IPS DF 4.7 (cell line): ENCODE measurements at regions not wholly inside any gene's neighbourhood (a gene's known extent, or its start where the extent isn't known, plus 50 kb on each side); places are given as distances from the start of the nearest gene placed in this dataset.
"Not testable (repeated sequence)": the region's sequence is repeated elsewhere in the genome, so short reads cannot be mapped to it uniquely, and the experiment has no call there.

ENCODE experiments used
- DNase-seq: peaks from one replicate; pipeline ENCODE4 v3.0.0-alpha.2; 2013; ENCODE audit warnings: low spot score; ENCODE audit errors: extremely low read depth

- DNase-seq = no peak
These were observed 161.8 kb upstream of the NECTIN3 start for GRCh38 chr3:110909839-110910238.

DNA sequence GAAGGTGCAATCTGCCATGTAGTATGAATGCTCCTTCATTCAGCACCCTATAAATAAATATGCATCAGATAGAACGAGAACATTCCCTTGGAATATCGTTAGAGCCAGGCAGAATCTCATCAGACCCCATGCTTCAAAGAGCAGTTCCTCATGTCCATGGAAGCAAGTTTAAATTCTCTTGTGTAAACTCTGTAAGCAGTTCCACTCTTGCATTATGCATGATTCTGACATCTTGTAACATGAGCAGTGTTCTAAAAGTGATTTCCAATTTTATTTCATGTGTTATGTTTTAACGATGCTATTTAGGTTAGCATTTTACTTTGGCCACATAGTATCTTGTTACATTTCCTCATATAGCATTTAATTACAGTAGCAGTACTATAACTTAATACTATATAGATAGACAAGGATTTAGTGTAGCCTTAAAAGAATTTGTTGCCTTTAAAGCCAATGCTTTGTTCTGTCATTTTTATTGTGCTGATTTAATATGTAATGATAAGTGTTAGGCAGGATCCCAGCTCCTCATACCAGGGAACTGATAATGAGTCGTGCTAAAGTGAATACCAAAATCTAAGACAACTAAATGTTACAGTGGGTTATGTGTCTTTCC lies 161.2 kb upstream of the NECTIN3 start:
- no peak for DNase-seq

- DNase-seq = no peak
These were observed 152.7 kb upstream of the NECTIN3 start for GRCh38 chr3:110918963-110919362.

GRCh38 chr3:110925798-110926197 lies 145.8 kb upstream of the NECTIN3 start:
- DNase-seq = no peak

DNA sequence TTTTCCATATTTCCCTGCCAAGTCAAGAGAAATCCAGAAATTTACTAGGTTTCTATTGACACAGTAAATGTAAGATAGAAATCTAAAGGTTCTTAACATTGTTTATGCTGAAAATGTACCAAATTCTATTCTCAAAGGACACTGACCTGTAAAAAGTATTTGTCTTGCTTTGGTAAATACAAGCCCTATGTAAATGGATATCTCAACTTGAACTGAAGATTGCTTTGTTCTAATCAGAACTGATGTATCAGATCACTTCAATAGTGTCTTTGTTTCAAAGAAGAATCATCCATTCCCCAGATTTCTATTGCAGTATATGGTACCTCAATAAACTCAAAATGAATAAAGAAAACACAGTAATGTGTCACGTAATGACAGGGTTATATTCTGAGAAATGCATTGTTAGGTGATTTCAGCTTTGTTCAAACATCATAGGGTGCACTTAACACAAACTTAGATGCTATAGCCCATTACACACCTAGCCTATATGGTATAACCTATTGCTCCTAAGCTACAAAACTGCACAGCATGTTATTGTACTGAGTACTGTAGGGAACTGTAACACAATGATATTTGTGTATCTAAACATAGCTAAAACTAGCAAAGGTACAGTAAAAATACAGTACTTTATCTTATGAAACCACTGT lies 143.5 kb upstream of the NECTIN3 start:
- no peak for DNase-seq

GRCh38 chr3:110929816-110930215 lies 141.8 kb upstream of the NECTIN3 start:
- no peak for DNase-seq

GRCh38 chr3:110932567-110932966 lies 139.0 kb upstream of the NECTIN3 start:
- no peak for DNase-seq

DNA sequence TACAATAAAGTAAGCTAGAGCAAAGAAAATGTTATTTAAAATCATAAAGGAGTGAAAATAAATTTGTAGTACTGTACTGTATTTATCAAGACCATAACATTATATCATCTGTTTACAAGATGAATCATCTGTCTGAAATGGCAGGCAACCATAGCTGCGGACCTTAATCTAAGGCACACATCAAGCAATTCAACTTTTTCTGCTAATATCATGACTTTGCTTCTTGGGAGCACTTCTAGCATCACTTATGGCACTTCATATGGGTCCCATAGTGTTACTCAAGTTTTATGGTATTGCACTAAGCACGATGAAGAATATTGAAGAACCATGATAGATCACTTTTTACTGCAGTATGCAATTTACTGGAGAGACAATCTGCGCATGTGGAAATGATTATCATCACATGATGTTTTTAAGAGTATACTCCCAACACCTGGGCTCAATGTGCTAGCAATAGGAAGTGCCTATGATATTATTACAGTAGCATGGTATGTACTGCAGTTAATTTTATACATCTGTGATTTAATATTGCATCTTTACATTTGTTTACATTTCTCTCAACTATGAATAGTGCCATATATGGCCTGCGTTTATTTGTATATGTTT lies 137.7 kb upstream of the NECTIN3 start:
- DNase-seq = no peak

DNA sequence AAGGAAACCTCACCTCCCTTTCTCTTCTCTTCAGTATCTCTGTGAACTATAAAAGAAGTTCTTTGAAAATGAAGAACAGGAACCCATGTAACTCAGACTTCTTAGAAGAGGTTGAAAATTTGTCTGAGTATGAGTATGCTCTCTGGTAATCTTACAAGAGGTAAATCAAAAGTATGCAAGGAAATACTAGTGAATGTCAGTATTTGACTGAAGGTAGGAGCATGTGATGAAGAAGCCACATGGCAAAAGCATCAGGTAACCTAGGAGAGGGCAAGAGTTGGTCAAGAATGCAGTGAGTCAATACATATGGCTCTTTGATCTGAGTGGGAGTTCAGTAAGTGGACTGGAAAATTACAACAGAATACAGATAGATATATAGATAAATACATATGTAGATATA lies 133.0 kb upstream of the NECTIN3 start:
- DNase-seq = no peak

DNA sequence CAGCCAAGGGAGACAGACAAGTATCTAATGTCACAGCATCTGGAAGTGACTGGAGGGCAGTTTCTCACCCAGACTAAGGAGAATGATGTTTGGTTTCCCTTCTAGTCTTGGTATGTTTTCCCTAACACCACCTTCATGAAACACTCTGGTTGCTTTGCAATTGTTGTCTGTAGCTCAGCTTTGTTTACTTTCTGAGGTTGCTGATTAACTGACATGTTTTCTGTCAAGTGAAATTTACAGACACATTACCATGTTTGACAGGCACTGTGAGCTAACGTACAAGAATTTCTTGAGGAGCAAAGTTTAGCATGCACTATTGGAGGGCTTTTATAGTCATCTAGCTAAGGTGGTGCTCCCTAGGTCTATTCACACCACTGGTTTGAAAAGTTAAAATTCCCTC lies 131.6 kb upstream of the NECTIN3 start:
- DNase-seq = no peak

GRCh38 chr3:110944782-110945181 lies 126.8 kb upstream of the NECTIN3 start:
- no peak for DNase-seq

GRCh38 chr3:110946810-110947209 lies 124.8 kb upstream of the NECTIN3 start:
- DNase-seq = no peak

DNA sequence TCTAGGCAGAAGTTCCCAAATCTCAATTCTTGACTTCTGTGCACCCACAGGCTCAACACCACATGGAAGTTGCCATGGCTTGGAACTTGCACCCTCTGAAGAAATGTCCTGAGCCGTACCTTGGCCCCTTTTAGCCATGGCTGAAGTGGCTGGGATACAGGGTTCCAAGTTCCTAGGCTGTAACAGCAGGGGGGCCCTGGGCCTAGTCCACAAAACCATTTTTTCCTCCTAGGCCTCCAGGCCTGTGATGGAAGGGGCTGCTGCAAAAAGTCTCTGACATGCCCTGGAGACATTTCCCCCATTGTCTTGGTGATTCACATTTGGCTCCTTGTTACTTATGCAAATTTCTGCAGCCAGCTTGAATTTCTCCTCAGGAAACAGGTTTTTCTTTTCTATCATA lies 122.4 kb upstream of the NECTIN3 start:
- DNase-seq = not testable (repeated sequence)

GRCh38 chr3:110955301-110955880 lies 116.2 kb upstream of the NECTIN3 start:
- no peak for DNase-seq

DNA sequence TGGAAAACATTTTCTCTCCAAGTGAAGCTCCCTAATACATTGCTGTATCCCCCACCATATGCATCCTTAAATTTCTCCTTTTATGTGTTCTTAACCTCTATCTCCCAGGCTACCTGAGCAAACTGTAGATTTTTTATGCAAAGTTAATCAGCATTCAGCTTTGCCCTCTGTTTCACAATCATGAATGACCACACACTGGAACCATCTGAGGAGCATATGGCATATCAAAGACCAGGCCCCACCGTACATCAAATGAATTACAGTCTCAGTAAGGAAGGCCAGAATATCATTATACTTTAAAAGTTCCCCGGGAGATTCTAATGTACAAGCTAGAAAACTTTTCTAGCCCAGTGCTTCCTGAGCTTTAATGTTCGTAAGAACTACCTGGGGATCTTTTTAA lies 115.5 kb upstream of the NECTIN3 start:
- DNase-seq = no peak

GRCh38 chr3:110957247-110958025 lies 114.2 kb upstream of the NECTIN3 start:
- no peak for DNase-seq

GRCh38 chr3:110958313-110959147 lies 113.1 kb upstream of the NECTIN3 start:
- no peak for DNase-seq

DNA sequence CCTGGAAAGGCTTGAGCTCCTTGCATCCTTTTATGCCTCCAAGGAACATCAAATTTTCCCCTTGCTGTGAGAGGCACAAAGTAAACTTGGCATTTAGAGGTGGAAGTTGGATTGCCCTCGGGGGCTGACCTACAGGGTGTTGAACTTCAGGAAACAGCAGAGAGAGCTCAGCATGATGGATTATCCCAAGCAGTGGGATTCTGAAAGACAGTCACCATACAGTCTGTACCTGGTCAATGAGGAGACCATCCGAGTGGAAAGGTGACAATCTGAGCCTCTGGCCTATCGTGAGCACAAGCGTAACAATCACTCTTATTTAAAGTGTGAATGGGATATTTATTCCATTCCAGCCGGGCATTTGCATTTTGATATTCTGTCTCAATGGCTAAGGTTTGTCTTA lies 105.6 kb upstream of the NECTIN3 start:
- no peak for DNase-seq

- DNase-seq = no peak
These were observed 104.5 kb upstream of the NECTIN3 start for GRCh38 chr3:110966966-110967663.

DNA sequence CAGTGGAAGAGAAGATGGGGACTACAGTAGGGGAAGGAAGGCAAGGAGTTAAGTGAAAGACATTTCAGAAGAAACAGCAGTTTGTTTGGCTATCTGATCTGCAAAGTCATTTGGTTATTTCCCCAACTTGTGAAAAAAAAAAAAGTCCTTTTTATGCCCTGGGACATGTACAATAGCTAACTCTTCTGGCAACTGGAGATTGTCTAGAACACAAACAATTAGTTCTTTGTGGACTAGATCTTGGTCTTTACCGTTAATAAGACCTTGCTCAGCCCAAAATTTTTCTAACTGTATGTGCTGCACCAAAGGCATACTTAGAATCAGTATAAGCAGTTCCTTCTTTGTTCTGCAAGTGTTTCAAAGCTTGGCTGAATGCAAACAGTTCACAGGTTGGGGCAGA lies 103.5 kb upstream of the NECTIN3 start:
- DNase-seq = no peak
